Prostate gland (tissue), 2 donors: ENCODE measurements at regions not wholly inside any gene's neighbourhood (a gene's known extent, or its start where the extent isn't known, plus 50 kb on each side); places are given as distances from the start of the nearest gene placed in this dataset.

Experiments
- DNase-seq: peaks from one replicate; pipeline ENCODE4 v3.0.0-alpha.2; 2019; ENCODE audit warnings: low spot score
- H3K27ac ChIP-seq, 2 donors: fragments of 200-600 bp; sonication (generic); 2 replicates each; pipeline ENCODE4 v1.5.1; 2017 to 2019
- H3K27me3 ChIP-seq: fragments of 200-600 bp; sonication (generic); replicated peaks from 2 replicates; pipeline ENCODE4 v1.5.1; 2019; ENCODE audit not compliant: insufficient read depth
- H3K36me3 ChIP-seq, 2 donors: fragments of 200-600 bp; sonication (generic); 1 replicate in 1 of 2; 2 replicates in 1 of 2; pipeline versions ENCODE4 v1.5.1 to v1.8.1; 2017 to 2019
- H3K4me1 ChIP-seq: fragments of 200-600 bp; sonication (generic); replicated peaks from 2 replicates; pipeline ENCODE4 v1.5.1; 2019
- H3K4me3 ChIP-seq, 2 donors: fragments of 200-600 bp; sonication (generic); 2 replicates each; pipeline ENCODE4 v1.5.1; 2017 to 2019
- H3K9me3 ChIP-seq: fragments of 200-600 bp; sonication (generic); 2 replicates; pipeline ENCODE4 v1.5.1; 2017
- POLR2A ChIP-seq: fragments of 450-650 bp; IDR thresholded peaks from one replicate; pipeline ENCODE4 v1.6.1; 2016; ENCODE audit warnings: antibody characterized with exemption, mild to moderate bottlenecking
- POLR2AphosphoS5 ChIP-seq: sonication (generic); formaldehyde crosslinking; IDR thresholded peaks from one replicate; pipeline ENCODE4 v1.6.1; 2017; ENCODE audit warnings: antibody characterized with exemption
- WGBS: methylation state at CpG from one replicate; pipeline ENCODE4 v1.1.5; 2018; 5-methylcytosine and 5-hydroxymethylcytosine counted together
- intact Hi-C: fragments of 100-400 bp; cut with DNase I; formaldehyde crosslinking; loops from one replicate; pipeline ENCODE4 v1.14.2; 2022
- TF ChIP-seq, protein P1 (sequence below), 4 experiments: fragments of 200-600 bp in 2 of 4; fragments of 450-650 bp in 2 of 4; sonication (generic) in 2 of 4; IDR thresholded peaks; 1 replicate in 3 of 4; 2 replicates in 1 of 4; pipeline ENCODE4 v1.5.1; 2016 to 2019; ENCODE audit warnings: antibody characterized with exemption in 4 of 4, mild to moderate bottlenecking in 2 of 4, moderate library complexity in 2 of 4

DNA sequence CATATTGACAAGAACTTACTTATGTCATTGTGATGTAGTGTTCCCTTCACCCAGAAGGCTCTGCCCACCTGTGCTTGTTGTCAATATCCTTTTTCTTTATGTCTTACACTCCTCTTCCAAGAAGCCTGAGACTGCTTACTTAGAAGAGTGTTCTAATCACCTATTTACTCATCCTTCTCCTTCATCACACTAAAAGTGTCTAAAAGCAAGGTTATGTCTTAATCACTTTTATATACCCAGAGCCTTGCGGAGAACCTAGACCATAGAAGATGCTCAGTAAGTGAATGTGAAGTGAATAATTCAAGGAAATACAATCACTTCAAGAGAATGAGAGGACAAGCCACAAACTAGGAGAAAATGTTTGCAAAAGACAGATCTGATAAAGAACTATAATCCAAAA lies 177.6 kb upstream of the S100G start:
- DNase-seq: no peak
- H3K4me1 ChIP-seq: no peaks in the 10 kb centered on the region
- H3K4me3 ChIP-seq: no peak overlapping the region
- WGBS: 95% methylated on average over 1 of the region's 1 CpG
- TF ChIP-seq, protein P1, sequence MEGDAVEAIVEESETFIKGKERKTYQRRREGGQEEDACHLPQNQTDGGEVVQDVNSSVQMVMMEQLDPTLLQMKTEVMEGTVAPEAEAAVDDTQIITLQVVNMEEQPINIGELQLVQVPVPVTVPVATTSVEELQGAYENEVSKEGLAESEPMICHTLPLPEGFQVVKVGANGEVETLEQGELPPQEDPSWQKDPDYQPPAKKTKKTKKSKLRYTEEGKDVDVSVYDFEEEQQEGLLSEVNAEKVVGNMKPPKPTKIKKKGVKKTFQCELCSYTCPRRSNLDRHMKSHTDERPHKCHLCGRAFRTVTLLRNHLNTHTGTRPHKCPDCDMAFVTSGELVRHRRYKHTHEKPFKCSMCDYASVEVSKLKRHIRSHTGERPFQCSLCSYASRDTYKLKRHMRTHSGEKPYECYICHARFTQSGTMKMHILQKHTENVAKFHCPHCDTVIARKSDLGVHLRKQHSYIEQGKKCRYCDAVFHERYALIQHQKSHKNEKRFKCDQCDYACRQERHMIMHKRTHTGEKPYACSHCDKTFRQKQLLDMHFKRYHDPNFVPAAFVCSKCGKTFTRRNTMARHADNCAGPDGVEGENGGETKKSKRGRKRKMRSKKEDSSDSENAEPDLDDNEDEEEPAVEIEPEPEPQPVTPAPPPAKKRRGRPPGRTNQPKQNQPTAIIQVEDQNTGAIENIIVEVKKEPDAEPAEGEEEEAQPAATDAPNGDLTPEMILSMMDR (IDR thresholded peaks at IDR 0.05): no peak
- TF ChIP-seq POLR2A: no peak
- no peak for TF ChIP-seq POLR2AphosphoS5
- H3K27me3 ChIP-seq: no peaks in the 10 kb centered on the region
- H3K27ac ChIP-seq: no peak overlapping the region
- H3K9me3 ChIP-seq: no peaks in the 10 kb centered on the region
- H3K36me3 ChIP-seq: no peaks in the 10 kb centered on the region
- intact Hi-C loops: no loop called here

DNA sequence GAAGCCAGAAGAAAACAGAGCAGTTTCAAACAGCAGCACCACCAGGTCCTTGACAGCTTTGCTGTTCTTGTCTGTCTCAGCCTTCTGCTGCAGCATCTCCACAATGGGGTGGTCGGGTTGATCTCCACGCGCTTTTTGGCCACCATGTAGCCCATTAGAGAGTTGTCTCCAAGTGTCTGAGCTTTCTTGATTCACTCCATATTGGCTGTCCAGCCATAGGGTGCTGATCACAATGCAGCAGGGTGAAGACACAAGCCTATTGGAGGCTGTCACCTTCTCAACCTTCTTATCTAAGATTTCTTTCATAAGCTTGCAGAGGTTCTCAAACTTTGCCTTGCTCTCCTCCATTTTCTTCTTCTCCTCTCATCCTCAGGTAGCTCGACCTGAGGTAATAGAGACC lies 175.4 kb upstream of the S100G start:
- no peak overlapping the region for H3K27ac ChIP-seq
- intact Hi-C loops: no loop called here
- no peaks in the 10 kb centered on the region for H3K36me3 ChIP-seq
- H3K9me3 ChIP-seq: no peaks in the 10 kb centered on the region
- TF ChIP-seq POLR2A: no peak
- TF ChIP-seq POLR2AphosphoS5: no peak
- TF ChIP-seq, protein P1 (IDR thresholded peaks at IDR 0.05): no peak
- WGBS: 96% methylated on average over 4 of the region's 4 CpGs
- H3K4me3 ChIP-seq: no peak overlapping the region
- no peak for DNase-seq
- H3K27me3 ChIP-seq: no peaks in the 10 kb centered on the region
- no peaks in the 10 kb centered on the region for H3K4me1 ChIP-seq

DNA sequence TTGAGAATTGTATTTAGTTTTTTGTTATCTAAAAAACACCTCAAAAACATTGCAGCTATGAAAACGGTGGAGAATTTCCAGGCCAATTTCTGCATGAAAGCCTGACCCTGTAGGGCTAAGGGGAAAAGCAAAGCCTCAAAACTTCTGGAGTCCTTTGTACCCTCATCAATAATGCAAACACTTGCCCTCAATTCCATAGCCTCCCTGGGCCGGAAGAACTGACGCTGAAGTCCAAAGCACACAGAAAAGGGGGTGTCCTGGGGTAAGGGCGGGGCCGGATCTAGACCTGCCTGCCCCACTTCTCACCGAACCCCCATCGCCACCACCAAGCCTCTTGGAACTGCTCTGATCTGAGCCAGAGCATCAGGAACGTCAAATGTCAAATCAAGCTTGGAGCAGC lies 173.9 kb upstream of the S100G start:
- TF ChIP-seq POLR2AphosphoS5 (no peak), POLR2A (no peak)
- TF ChIP-seq, protein P1 (IDR thresholded peaks at IDR 0.05): no peak
- H3K27ac ChIP-seq: no peak overlapping the region
- no peaks in the 10 kb centered on the region for H3K27me3 ChIP-seq
- no peaks in the 10 kb centered on the region for H3K36me3 ChIP-seq
- H3K9me3 ChIP-seq: no peaks in the 10 kb centered on the region
- no peak for DNase-seq
- H3K4me3 ChIP-seq: no peak overlapping the region
- 94% methylated on average over 8 of the region's 8 CpGs for WGBS
- H3K4me1 ChIP-seq: no peaks in the 10 kb centered on the region
- intact Hi-C loops: no loop called here

DNA sequence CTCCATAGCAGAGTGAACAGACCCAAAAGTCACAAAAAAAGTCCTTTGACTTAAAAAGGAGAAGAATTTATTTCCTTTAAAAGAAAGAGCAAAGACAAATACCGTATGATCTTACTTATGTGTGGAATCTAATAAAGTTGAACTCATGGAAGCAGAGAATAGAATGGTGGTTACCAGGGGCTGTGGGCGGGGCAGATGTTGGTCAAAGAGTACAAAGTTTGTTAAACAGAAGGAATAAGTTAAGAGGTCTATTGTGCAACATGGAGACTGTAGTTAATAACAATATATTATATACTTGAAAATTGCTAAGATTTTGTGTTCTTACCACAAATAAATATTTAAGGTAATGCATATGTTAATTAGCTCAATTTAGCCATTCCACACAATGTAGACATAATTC lies 173.3 kb upstream of the S100G start:
- Histone ChIP-seq H3K4me1 (no peaks in the 10 kb centered on the region), H3K4me3 (no peak overlapping the region), H3K27me3 (no peaks in the 10 kb centered on the region), H3K9me3 (no peaks in the 10 kb centered on the region), H3K27ac (no peak overlapping the region), H3K36me3 (no peaks in the 10 kb centered on the region)
- DNase-seq: no peak
- intact Hi-C loops: no loop called here
- TF ChIP-seq POLR2A: no peak
- TF ChIP-seq, protein P1 (IDR thresholded peaks at IDR 0.05): no peak
- no peak for TF ChIP-seq POLR2AphosphoS5
- 85% methylated on average over 2 of the region's 2 CpGs for WGBS

DNA sequence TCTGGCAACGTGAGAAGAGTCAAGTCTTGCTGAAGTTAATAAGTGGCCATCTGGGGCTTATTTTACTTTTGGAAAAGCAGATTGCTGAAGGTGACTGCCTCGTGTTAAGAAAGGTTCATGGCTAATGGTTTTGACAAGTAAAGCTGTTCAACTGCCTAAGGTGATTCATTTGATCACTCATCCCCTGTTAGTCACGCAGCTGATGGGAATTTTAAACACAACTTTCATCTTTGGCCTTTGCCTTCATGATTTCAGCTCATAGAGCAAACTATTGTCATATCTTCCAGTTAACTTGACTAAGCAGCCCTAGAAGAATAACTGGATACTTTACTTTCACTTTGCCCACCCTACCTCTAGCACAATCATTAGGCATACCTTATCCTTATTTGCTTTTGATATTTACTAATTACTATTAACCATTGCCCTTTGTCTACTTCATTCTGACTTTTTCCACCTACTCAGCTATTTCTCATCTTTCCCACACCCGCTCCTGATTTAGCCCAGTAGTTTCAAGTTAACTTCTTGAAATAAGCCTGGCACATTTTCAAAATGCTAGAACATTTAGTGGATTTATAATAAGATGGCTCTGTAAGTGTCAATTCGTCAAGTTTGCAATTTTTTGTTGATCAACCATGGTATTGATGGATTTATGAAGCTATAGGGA lies 170.6 kb upstream of the S100G start:
- 63% methylated on average over 5 of the region's 5 CpGs for WGBS
- DNase-seq: no peak
- intact Hi-C loops: no loop called here

More for the DNA sequence above, 170.6 kb upstream of the S100G start:
- Histone ChIP-seq H3K4me3 (no peak overlapping the region), H3K27me3 (no peaks in the 10 kb centered on the region), H3K4me1 (no peaks in the 10 kb centered on the region), H3K9me3 (no peaks in the 10 kb centered on the region), H3K36me3 (no peaks in the 10 kb centered on the region), H3K27ac (no peak overlapping the region)
- TF ChIP-seq, protein P1 (IDR thresholded peaks at IDR 0.05): no peak
- TF ChIP-seq POLR2A (no peak), POLR2AphosphoS5 (no peak)
